NCI-H2227 treated with DMSO at 0.1 percent for 48 hours (cell line): ENCODE measurements at regions not wholly inside any gene's neighbourhood (a gene's known extent, or its start where the extent isn't known, plus 50 kb on each side); places are given as distances from the start of the nearest gene placed in this dataset.
"Not testable (repeated sequence)": the region's sequence is repeated elsewhere in the genome, so short reads cannot be mapped to it uniquely, and the experiment has no call there.

Experiments used
- DNase-seq: peaks from one replicate; lab custom pipeline; 2025; lab: John Stamatoyannopoulos, UW

- DNase-seq = no peak
Observed at GRCh38 chr6:6812427-6812826, 223.9 kb downstream of the LY86 start.

- DNase-seq = no peak
Observed at GRCh38 chr6:6815732-6816131, 227.2 kb downstream of the LY86 start.

GRCh38 chr6:6816716-6817115 lies 228.2 kb downstream of the LY86 start:
- DNase-seq = no peak

GRCh38 chr6:6818078-6818639 lies 229.6 kb downstream of the LY86 start:
- no peak for DNase-seq

- DNase-seq = no peak
Observed at GRCh38 chr6:6820641-6821238, 232.2 kb downstream of the LY86 start.

- no peak for DNase-seq
Observed at GRCh38 chr6:6821639-6822261, 233.2 kb downstream of the LY86 start.

- DNase-seq = no peak
Observed at GRCh38 chr6:6823030-6823429, 234.5 kb downstream of the LY86 start.

GRCh38 chr6:6823568-6824224 lies 235.2 kb downstream of the LY86 start:
- DNase-seq = no peak

GRCh38 chr6:6824381-6824780 lies 235.9 kb downstream of the LY86 start:
- DNase-seq = no peak

GRCh38 chr6:6825193-6825784 lies 236.8 kb downstream of the LY86 start:
- DNase-seq = no peak

GRCh38 chr6:6826095-6826901 lies 237.8 kb downstream of the LY86 start:
- peak; percentile 15 for DNase-seq

- no peak for DNase-seq
Observed at GRCh38 chr6:6826961-6827360, 238.4 kb downstream of the LY86 start.

- DNase-seq = no peak
Observed at GRCh38 chr6:6829872-6830685, 241.6 kb downstream of the LY86 start.

- not testable (repeated sequence) for DNase-seq
Observed at GRCh38 chr6:6830686-6831063, 242.2 kb downstream of the LY86 start.

- DNase-seq = no peak
Observed at GRCh38 chr6:6832439-6832838, 243.9 kb downstream of the LY86 start.

- peak; percentile 55 for DNase-seq
Observed at GRCh38 chr6:6834356-6835222, 246.1 kb downstream of the LY86 start.

- no peak for DNase-seq
Observed at GRCh38 chr6:6835223-6835503, 246.6 kb downstream of the LY86 start.

- DNase-seq = no peak
Observed at GRCh38 chr6:6836609-6837406, 248.3 kb downstream of the LY86 start.

- DNase-seq = no peak
Observed at GRCh38 chr6:6837541-6838080, 249.1 kb downstream of the LY86 start.
